DND-41 (cell line): ENCODE measurements at regions not wholly inside any gene's neighbourhood (a gene's known extent, or its start where the extent isn't known, plus 50 kb on each side); places are given as distances from the start of the nearest gene placed in this dataset.
"Not testable (repeated sequence)": the region's sequence is repeated elsewhere in the genome, so short reads cannot be mapped to it uniquely, and the experiment has no call there.

ENCODE experiments used
- ATAC-seq: fragments of 200-7000 bp; cut with Tn5 transposase; 3 replicates; pipeline ENCODE4 v1.9.1; 2021; ENCODE audit warnings: low read depth; ENCODE audit not compliant: insufficient read depth
- DNase-seq: peaks from one replicate; pipeline ENCODE4 v3.0.0-alpha.2; 2020
- H2AFZ ChIP-seq: 2 replicates; pipeline ENCODE4 v1.6.0; 2012; ENCODE audit warnings: low read depth, low read length
- H3K27ac ChIP-seq: 2 replicates; pipeline ENCODE4 v1.5.1; 2012; ENCODE audit warnings: low read length, inconsistent platforms
- H3K27me3 ChIP-seq: fragments of 200-600 bp; sonication (generic); 2 replicates; pipeline ENCODE4 v1.6.0; 2012; ENCODE audit warnings: low read length, mild to moderate bottlenecking, inconsistent platforms; ENCODE audit not compliant: insufficient read depth, poor library complexity
- H3K36me3 ChIP-seq: 2 replicates; pipeline ENCODE4 v1.5.1; 2012; ENCODE audit warnings: low read length, inconsistent platforms; ENCODE audit not compliant: insufficient read depth
- H3K4me1 ChIP-seq: 2 replicates; pipeline ENCODE4 v1.5.1; 2012; ENCODE audit warnings: mild to moderate bottlenecking, low read length; ENCODE audit not compliant: insufficient read depth
- H3K4me2 ChIP-seq: 2 replicates; pipeline ENCODE4 v1.6.0; 2012; ENCODE audit warnings: mild to moderate bottlenecking, moderate library complexity, low read length, inconsistent platforms; ENCODE audit not compliant: insufficient read depth
- H3K4me3 ChIP-seq, 2 experiments: fragments of 200-600 bp in 1 of 2; shearing (Covaris generic) in 1 of 2; 2 replicates each; pipeline ENCODE4 v1.5.1; 2012 to 2016; ENCODE audit warnings: inconsistent platforms in 2 of 2, low read length in 2 of 2, mild to moderate bottlenecking in 2 of 2, low read depth in 1 of 2, moderate library complexity in 1 of 2
- H3K79me2 ChIP-seq: 2 replicates; pipeline ENCODE4 v1.6.0; 2012; ENCODE audit warnings: low read length, inconsistent platforms; ENCODE audit not compliant: insufficient read depth
- H3K9ac ChIP-seq: 2 replicates; pipeline ENCODE4 v1.6.0; 2012; ENCODE audit warnings: low read depth, mild to moderate bottlenecking, inconsistent platforms, low read length, moderate library complexity
- H3K9me3 ChIP-seq: 2 replicates; pipeline ENCODE4 v1.5.1; 2012; ENCODE audit warnings: low read length, moderate library complexity, mild to moderate bottlenecking, inconsistent platforms; ENCODE audit not compliant: insufficient read depth, severe bottlenecking
- H4K20me1 ChIP-seq: 2 replicates; pipeline ENCODE4 v1.6.0; 2012; ENCODE audit warnings: low read length; ENCODE audit not compliant: insufficient read depth
- CTCF ChIP-seq: IDR thresholded peaks from 2 replicates; pipeline ENCODE4 v1.5.1; 2012; ENCODE audit warnings: borderline replicate concordance, low read length, moderate library complexity, mild to moderate bottlenecking; ENCODE audit not compliant: poor library complexity, severe bottlenecking; ENCODE audit errors: extremely low read depth
- EZH2 ChIP-seq: IDR thresholded peaks from 3 replicates; pipeline ENCODE4 v1.6.1; 2012; ENCODE audit warnings: borderline replicate concordance, low read depth, mild to moderate bottlenecking, moderate library complexity, low read length, inconsistent platforms; ENCODE audit not compliant: severe bottlenecking

DNA sequence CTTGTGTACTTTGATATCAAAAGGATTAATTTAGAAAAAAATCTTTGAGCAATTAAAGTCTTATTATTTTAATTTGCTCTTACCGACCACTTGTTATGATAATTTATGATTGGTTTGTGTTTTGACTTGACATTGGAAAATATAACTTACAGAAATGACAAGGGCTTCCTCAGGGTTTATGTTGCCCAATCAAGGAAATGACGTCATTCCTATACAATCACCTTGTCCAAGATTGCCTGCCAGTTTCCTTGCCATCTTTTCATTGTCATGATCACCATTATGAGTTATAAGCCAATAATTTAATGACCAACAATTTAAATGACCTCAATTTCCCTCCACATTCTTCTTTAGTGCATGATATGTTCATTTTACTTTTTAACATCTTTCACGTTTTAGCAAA, 351.8 kb upstream of the TMEFF2 start:
- no peaks in the 10 kb centered on the region for H3K4me1 ChIP-seq
- H3K79me2 ChIP-seq, result no peaks in the 10 kb centered on the region
- DNase-seq, result no peak
- H3K36me3 ChIP-seq, result no peaks in the 10 kb centered on the region
- H3K4me2 ChIP-seq, result no peak overlapping the region
- H3K9me3 ChIP-seq, result no peaks in the 10 kb centered on the region
- TF ChIP-seq CTCF, result no peak
- TF ChIP-seq EZH2, result no peak
- no peaks in the 10 kb centered on the region for H4K20me1 ChIP-seq
- no peak overlapping the region for H2AFZ ChIP-seq
- no peaks in the 10 kb centered on the region for H3K27me3 ChIP-seq
- no peak overlapping the region for H3K27ac ChIP-seq
- no peak overlapping the region for H3K4me3 ChIP-seq
- no peak overlapping the region for H3K9ac ChIP-seq
- no peak for ATAC-seq

GRCh38 chr2:192544371-192544955, 349.7 kb upstream of the TMEFF2 start:
- DNase-seq, result no peak
- H3K79me2 ChIP-seq, result no peaks in the 10 kb centered on the region
- H3K9me3 ChIP-seq, result no peaks in the 10 kb centered on the region
- H3K4me3 ChIP-seq, result no peak overlapping the region
- TF ChIP-seq EZH2 (no peak), CTCF (no peak)
- H3K4me2 ChIP-seq, result no peak overlapping the region
- H3K4me1 ChIP-seq, result no peaks in the 10 kb centered on the region
- H3K36me3 ChIP-seq, result no peaks in the 10 kb centered on the region
- H2AFZ ChIP-seq, result no peak overlapping the region
- ATAC-seq, result no peak
- no peak overlapping the region for H3K27ac ChIP-seq
- no peaks in the 10 kb centered on the region for H4K20me1 ChIP-seq
- no peak overlapping the region for H3K9ac ChIP-seq
- no peaks in the 10 kb centered on the region for H3K27me3 ChIP-seq

GRCh38 chr2:192542148-192543066, 347.7 kb upstream of the TMEFF2 start:
- H3K27ac ChIP-seq, H3K4me3 ChIP-seq, H4K20me1 ChIP-seq, H3K79me2 ChIP-seq, H3K36me3 ChIP-seq, DNase-seq, H3K27me3 ChIP-seq, H3K9ac ChIP-seq, H3K9me3 ChIP-seq, H3K4me1 ChIP-seq, H2AFZ ChIP-seq, ATAC-seq, H3K4me2 ChIP-seq: not testable (repeated sequence)

DNA sequence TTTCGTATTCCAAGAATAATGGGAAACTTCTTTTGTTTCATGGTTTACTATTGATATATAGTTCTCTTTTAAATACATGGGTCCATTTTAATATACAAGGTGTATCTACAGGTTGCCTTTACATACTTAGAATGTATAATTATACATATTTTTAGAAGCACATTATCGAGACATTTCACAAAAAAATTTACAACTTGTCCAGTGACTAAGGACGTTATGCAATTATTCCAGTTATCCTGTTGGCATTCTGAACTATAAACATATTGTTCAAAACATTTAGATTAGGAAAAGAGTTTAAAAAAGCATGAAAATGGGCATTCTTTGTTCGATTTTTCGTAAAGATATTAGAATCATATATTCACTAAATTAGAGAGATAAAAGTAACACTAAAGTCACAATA, 344.6 kb upstream of the TMEFF2 start:
- Histone ChIP-seq H3K27me3 (no peaks in the 10 kb centered on the region), H3K9me3 (no peaks in the 10 kb centered on the region), H3K4me3 (no peak overlapping the region), H3K36me3 (no peaks in the 10 kb centered on the region), H3K4me2 (no peak overlapping the region), H3K4me1 (no peaks in the 10 kb centered on the region), H3K79me2 (no peaks in the 10 kb centered on the region), H2AFZ (no peak overlapping the region), H4K20me1 (no peaks in the 10 kb centered on the region), H3K27ac (no peak overlapping the region), H3K9ac (no peak overlapping the region)
- TF ChIP-seq EZH2 (no peak), CTCF (no peak)
- no peak for DNase-seq
- ATAC-seq, result no peak
